Common myeloid progenitor, CD34-positive (primary cell): ENCODE measurements at regions not wholly inside any gene's neighbourhood (a gene's known extent, or its start where the extent isn't known, plus 50 kb on each side); places are given as distances from the start of the nearest gene placed in this dataset.

Source experiments
- CTCF ChIA-PET: fragments of 350-600 bp; sonication (Branson Sonifier 250); formaldehyde crosslinking; loops from one replicate; lab custom pipeline; 2021; ENCODE audit warnings: antibody characterized with exemption; lab: Charles Lee
- POLR2A ChIA-PET: fragments of 350-600 bp; sonication (Branson Sonifier 250); formaldehyde crosslinking; loops from one replicate; lab custom pipeline; 2021; ENCODE audit warnings: antibody characterized with exemption; lab: Charles Lee
- DNase-seq, 3 donors: peaks; one replicate each; pipeline versions ENCODE4 v3.0.0 to v3.0.0-alpha.2; 2013
- H3K27ac ChIP-seq, 2 experiments: 1 replicate in 1 of 2; 2 replicates in 1 of 2; pipeline ENCODE4 v1.7.0; 2013; ENCODE audit warnings: inconsistent platforms in 2 of 2, low read length in 2 of 2, mild to moderate bottlenecking in 2 of 2, low read depth in 1 of 2, moderate library complexity in 1 of 2; ENCODE audit not compliant: severe bottlenecking in 2 of 2, insufficient read depth in 1 of 2, poor library complexity in 1 of 2
- H3K27me3 ChIP-seq, 5 experiments: replicated peaks in 2 of 5; 1 replicate in 3 of 5; 2 replicates in 2 of 5; pipeline versions ENCODE4 v1.6.1 to v1.7.0; 2013; ENCODE audit warnings: low read length in 4 of 5, mild to moderate bottlenecking in 2 of 5, moderate library complexity in 2 of 5, inconsistent platforms in 1 of 5; ENCODE audit not compliant: insufficient read depth in 5 of 5, control insufficient read depth in 4 of 5
- H3K36me3 ChIP-seq, 4 experiments: 1 replicate in 2 of 4; 2 replicates in 2 of 4; pipeline versions ENCODE4 v1.6.1 to v1.7.0; 2013; ENCODE audit warnings: low read length in 3 of 4, control low read depth in 1 of 4, mild to moderate bottlenecking in 1 of 4; ENCODE audit not compliant: control insufficient read depth in 4 of 4, insufficient read depth in 4 of 4
- H3K4me1 ChIP-seq, 4 experiments: 1 replicate in 3 of 4; 2 replicates in 1 of 4; pipeline versions ENCODE4 v1.6.1 to v1.7.1; 2013; ENCODE audit warnings: low read length in 3 of 4, mild to moderate bottlenecking in 3 of 4, control low read depth in 1 of 4, inconsistent platforms in 1 of 4, moderate library complexity in 1 of 4; ENCODE audit not compliant: control insufficient read depth in 4 of 4, insufficient read depth in 4 of 4; ENCODE audit errors: control extremely low read depth in 1 of 4
- H3K4me3 ChIP-seq, 7 experiments: 1 replicate in 4 of 7; 2 replicates in 3 of 7; pipeline versions ENCODE4 v1.5.1 to v1.7.0; 2013; ENCODE audit warnings: mild to moderate bottlenecking in 7 of 7, low read length in 6 of 7, moderate library complexity in 6 of 7, inconsistent platforms in 2 of 7, low read depth in 2 of 7, control low read depth in 1 of 7; ENCODE audit not compliant: insufficient read depth in 4 of 7, control insufficient read depth in 1 of 7; ENCODE audit errors: extremely low read depth in 1 of 7
- H3K9me3 ChIP-seq, 5 experiments: 1 replicate in 4 of 5; 2 replicates in 1 of 5; pipeline versions ENCODE4 v1.6.1 to v1.7.1; 2013; ENCODE audit warnings: low read length in 4 of 5, mild to moderate bottlenecking in 2 of 5, inconsistent platforms in 1 of 5, low read depth in 1 of 5, moderate library complexity in 1 of 5; ENCODE audit not compliant: control insufficient read depth in 4 of 5, insufficient read depth in 2 of 5; ENCODE audit errors: control extremely low read depth in 1 of 5
- WGBS: methylation state at CpG from one replicate; pipeline ENCODE4 v1.1.5; 2013; ENCODE audit not compliant: insufficient coverage; 5-methylcytosine and 5-hydroxymethylcytosine counted together

GRCh38 chr2:65856423-65856822 is 424.0 kb upstream of the SPRED2 start:
- Histone ChIP-seq H3K9me3 (peaks cover 0 to 1% (median 0%) of the 10 kb centered on the region in 5 experiments), H3K4me3 (no peak overlapping the region), H3K27ac (no peak overlapping the region), H3K27me3 (peaks cover 0 to 2% (median 0%) of the 10 kb centered on the region in 5 experiments), H3K4me1 (peaks cover 0 to 5% (median 2%) of the 10 kb centered on the region in 4 experiments), H3K36me3 (no peaks in the 10 kb centered on the region)
- ChIA-PET CTCF (no interaction called here), POLR2A (no interaction called here)
- no peak for DNase-seq

GRCh38 chr2:65850695-65851094 is 418.3 kb upstream of the SPRED2 start:
- no peak overlapping the region for H3K27ac ChIP-seq
- no peaks in the 10 kb centered on the region for H3K36me3 ChIP-seq
- H3K27me3 ChIP-seq: no peaks in the 10 kb centered on the region
- POLR2A ChIA-PET: no interaction called here
- peaks cover 0 to 5% (median 2%) of the 10 kb centered on the region in 4 experiments for H3K4me1 ChIP-seq
- no peak overlapping the region for H3K4me3 ChIP-seq
- DNase-seq: no peak
- peaks cover 0 to 2% (median 0%) of the 10 kb centered on the region in 5 experiments for H3K9me3 ChIP-seq
- CTCF ChIA-PET: no interaction called here

GRCh38 chr2:65846989-65847678 is 414.7 kb upstream of the SPRED2 start:
- H3K4me1 ChIP-seq: peaks cover 0 to 2% (median 0%) of the 10 kb centered on the region in 4 experiments
- DNase-seq: no peak
- H3K27me3 ChIP-seq: no peaks in the 10 kb centered on the region
- H3K27ac ChIP-seq: no peak overlapping the region
- CTCF ChIA-PET: interaction anchor here (1.0 kb wide), 1 partner anchor 9 kb away, joined by 3 read pairs; no protein-coding TSS in a partner anchor
- H3K36me3 ChIP-seq: no peaks in the 10 kb centered on the region
- H3K9me3 ChIP-seq: peaks cover 0 to 2% (median 0%) of the 10 kb centered on the region in 5 experiments
- POLR2A ChIA-PET: no interaction called here
- no peak overlapping the region for H3K4me3 ChIP-seq
- 93% methylated on average over 5 of the region's 9 CpGs for WGBS

- CTCF ChIA-PET: no interaction called here
- H3K9me3 ChIP-seq: no peaks in the 10 kb centered on the region
- POLR2A ChIA-PET: no interaction called here
- 50% methylated on average over 2 of the region's 5 CpGs for WGBS
- peak in 2 of 3 donors; percentile 32 to 52 for DNase-seq
- H3K4me3 ChIP-seq: no peak overlapping the region
- peaks cover 0 to 2% (median 0%) of the 10 kb centered on the region in 4 experiments for H3K4me1 ChIP-seq
- H3K27me3 ChIP-seq: no peaks in the 10 kb centered on the region
- H3K27ac ChIP-seq: no peak overlapping the region
- H3K36me3 ChIP-seq: no peaks in the 10 kb centered on the region
These were observed 413.2 kb upstream of the SPRED2 start for GRCh38 chr2:65845442-65846182.

GRCh38 chr2:65842104-65842503 is 409.7 kb upstream of the SPRED2 start:
- H3K4me1 ChIP-seq: peaks cover 0 to 2% (median 0%) of the 10 kb centered on the region in 4 experiments
- H3K4me3 ChIP-seq: no peak overlapping the region
- DNase-seq: no peak
- no peaks in the 10 kb centered on the region for H3K9me3 ChIP-seq
- whole genome bisulfite sequencing: 80% methylated on average over 1 of the region's 1 CpG
- no peaks in the 10 kb centered on the region for H3K27me3 ChIP-seq
- no peaks in the 10 kb centered on the region for H3K36me3 ChIP-seq
- CTCF ChIA-PET: no interaction called here
- no peak overlapping the region for H3K27ac ChIP-seq
- POLR2A ChIA-PET: no interaction called here

GRCh38 chr2:65835975-65836549 is 403.7 kb upstream of the SPRED2 start:
- Histone ChIP-seq H3K4me3 (no peak overlapping the region), H3K4me1 (no peaks in the 10 kb centered on the region), H3K27ac (no peak overlapping the region), H3K9me3 (no peaks in the 10 kb centered on the region), H3K36me3 (no peaks in the 10 kb centered on the region), H3K27me3 (no peaks in the 10 kb centered on the region)
- no CpG with 5 or more reads among the region's 1 CpG for whole genome bisulfite sequencing
- DNase-seq: no peak
- CTCF ChIA-PET: no interaction called here
- POLR2A ChIA-PET: no interaction called here
